ENCODE measurements at regions not wholly inside any gene's neighbourhood (a gene's known extent, or its start where the extent isn't known, plus 50 kb on each side); places are given as distances from the start of the nearest gene placed in this dataset.
"Not testable (repeated sequence)": the region's sequence is repeated elsewhere in the genome, so short reads cannot be mapped to it uniquely, and the experiment has no call there.

- DNase-seq = no peak
Observed at GRCh38 chr5:142259758-142260157, 65.1 kb downstream of the SPRY4 start.

- no peak for DNase-seq
Observed at GRCh38 chr5:142255831-142256230, 69.0 kb downstream of the SPRY4 start.

- DNase-seq = no peak
Observed at GRCh38 chr5:142254431-142254830, 70.4 kb downstream of the SPRY4 start.

GRCh38 chr5:142253938-142254337 lies 70.9 kb downstream of the SPRY4 start:
- DNase-seq = no peak

DNA sequence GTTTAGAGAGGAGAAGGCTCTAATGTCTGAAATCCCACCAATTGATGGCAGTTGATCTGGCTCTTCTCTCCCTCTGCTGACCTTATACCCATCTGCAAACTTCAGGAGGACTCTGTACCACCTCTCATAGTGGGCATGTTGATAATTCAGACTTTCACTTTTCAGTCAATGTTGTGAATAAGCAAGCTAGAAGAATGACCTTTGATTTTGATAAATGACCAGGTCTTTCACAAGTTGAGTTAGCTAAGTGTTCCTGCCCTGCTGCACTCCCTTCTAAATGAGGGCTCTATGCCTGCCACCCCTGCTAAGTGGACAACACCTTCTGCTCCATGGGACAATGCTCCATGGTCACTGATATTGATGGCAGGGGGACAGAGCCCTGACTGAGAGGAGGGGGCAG lies 74.7 kb downstream of the SPRY4 start:
- DNase-seq = no peak

DNA sequence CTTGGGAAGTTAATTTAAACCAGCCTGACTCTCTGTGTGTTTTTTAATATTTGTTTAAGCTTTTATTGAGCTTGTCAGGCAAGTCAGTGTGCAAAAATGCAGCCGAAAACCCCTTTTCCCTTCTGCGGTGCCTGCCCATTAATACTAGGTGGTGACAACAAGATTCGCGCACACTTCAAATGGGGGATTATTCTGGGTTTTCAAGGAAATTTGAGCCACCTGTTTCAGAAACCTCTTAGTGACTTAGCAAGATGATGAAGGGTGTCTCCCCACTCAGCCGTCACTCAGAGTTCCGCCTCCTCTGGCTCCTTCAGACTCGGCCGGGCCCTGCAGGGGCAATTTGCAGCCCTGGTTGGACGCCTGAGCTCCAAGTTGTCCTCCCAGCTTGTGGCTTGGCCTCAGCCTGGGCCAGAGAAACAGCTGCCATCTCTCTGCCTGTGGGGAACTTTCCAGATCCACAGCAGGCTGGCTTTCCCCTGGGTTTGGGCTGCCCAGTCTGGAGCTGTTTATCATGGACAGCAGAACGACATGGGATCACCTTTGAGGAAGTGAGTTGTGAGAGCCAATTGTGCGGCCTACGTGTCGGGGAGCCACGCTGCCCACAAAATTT lies 75.9 kb downstream of the SPRY4 start:
- peak; percentile 29 for DNase-seq

GRCh38 chr5:142246258-142246657 lies 78.6 kb downstream of the SPRY4 start:
- peak; percentile 76 for DNase-seq

- DNase-seq = no peak
Observed at GRCh38 chr5:142245786-142246185, 79.0 kb downstream of the SPRY4 start.

DNA sequence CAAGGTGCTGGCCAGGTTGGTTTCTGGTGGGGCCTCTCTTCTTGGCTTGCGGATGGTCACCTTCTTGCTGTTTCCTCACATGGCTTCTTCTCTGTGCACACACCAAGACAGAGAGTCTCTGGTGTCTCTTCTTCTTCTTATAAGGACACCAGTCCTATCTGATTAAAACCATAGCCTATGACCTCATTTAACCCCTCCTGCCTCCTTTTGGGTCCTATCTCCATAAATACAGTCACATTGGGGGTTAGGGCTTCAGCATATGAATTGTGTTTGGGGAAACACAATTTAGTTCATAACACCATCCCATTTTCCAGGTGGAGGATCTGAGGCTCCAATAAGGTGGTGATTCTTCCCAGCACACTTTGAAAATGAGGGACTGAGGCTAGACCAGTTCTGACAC lies 80.4 kb downstream of the SPRY4 start:
- DNase-seq = no peak

- DNase-seq = no peak
Observed at GRCh38 chr5:142242272-142242671, 82.5 kb downstream of the SPRY4 start.

DNA sequence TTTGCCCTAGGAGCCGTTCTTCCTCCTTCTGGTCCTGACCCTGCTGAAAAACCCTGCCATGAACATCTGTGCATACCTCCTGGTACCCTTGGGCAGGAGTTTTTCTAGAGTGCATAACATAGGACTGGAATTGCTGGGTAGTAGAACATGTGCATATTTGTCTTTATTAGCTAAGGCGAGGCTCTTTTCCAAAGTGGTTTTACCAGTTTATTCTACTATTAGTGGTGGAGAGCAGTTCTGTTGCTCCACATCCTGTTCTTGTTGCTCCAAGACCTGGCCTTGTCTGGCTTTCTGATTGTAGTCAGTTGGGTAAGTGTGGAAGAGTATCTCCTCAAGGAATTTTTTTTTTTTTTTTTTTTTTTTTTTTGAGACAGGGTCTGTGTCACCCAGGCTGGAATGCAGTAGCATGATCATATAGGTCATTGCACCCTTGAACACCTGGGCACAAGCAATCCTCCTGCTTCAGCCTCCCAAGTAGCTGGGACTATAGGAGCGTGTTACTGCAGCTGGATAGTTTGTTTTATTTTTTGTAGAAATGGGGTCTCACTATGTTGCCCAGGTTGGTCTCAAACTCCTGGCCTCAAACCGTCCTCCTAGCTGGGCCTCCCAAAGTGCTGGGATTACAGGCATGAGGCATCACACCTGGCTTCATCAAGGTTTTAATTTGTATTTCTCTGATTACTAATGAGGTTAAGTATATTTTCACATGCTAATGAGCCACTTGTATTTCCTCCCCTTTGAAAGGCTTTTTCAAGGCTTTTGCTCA lies 85.2 kb downstream of the SPRY4 start:
- DNase-seq = no peak

GRCh38 chr5:142237707-142238106 lies 87.1 kb downstream of the SPRY4 start:
- no peak for DNase-seq

DNA sequence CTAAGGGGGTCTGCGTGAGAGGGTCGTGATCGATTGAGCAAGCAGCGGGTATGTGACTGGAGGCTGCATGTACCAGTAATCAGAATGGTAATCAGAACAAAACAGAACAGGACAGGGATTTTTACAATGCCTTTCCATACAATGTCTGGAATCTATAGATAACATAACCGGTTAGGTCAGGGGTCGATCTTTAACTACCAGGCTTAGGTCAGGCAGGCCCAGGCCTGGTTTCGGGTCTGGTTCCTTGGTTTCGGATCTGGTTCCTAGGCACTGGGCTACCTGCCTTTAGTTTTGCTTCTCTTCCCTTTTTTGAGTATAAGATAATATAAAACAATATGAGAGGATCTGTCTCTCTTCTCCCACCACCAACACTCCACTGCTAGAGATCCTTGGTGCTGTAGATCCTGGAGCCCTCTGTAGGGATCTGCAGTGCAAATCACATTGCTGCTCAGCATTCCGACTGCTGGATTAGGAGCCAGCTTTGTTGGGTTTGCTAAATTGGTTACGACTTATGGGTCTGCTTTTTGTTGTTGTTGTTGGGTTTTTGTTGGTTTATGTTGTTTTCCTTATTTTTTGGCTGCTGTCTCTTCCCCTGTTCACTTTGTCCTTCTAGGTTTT lies 88.0 kb downstream of the SPRY4 start:
- not testable (repeated sequence) for DNase-seq

- no peak for DNase-seq
Observed at GRCh38 chr5:142235870-142236672, 88.8 kb downstream of the SPRY4 start.

- no peak for DNase-seq
Observed at GRCh38 chr5:142235050-142235797, 89.6 kb downstream of the SPRY4 start.

GRCh38 chr5:142233083-142234032 lies 91.5 kb downstream of the SPRY4 start:
- no peak for DNase-seq

- DNase-seq = not testable (repeated sequence)
Observed at GRCh38 chr5:142230949-142231348, 93.9 kb downstream of the SPRY4 start.

DNA sequence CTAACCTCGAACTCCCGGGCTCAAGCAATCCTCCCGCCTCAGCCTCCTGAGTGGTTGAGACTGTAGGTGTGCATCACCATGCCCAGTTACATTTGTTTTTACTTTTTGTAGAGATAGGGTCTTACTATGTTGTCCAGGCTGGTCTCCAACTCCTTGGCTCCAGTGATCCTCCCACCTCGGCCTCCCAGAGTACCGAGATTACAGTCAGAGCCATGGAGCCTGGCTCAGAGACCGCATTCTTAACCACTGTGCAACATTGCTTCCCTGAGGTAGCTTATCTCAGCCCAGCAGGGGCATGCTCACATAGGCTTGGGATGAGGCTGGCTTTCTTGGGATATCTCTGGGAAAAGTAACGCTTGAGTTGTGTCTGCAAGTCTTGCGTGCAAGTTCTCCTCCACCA lies 99.7 kb downstream of the SPRY4 start:
- DNase-seq = no peak

DNA sequence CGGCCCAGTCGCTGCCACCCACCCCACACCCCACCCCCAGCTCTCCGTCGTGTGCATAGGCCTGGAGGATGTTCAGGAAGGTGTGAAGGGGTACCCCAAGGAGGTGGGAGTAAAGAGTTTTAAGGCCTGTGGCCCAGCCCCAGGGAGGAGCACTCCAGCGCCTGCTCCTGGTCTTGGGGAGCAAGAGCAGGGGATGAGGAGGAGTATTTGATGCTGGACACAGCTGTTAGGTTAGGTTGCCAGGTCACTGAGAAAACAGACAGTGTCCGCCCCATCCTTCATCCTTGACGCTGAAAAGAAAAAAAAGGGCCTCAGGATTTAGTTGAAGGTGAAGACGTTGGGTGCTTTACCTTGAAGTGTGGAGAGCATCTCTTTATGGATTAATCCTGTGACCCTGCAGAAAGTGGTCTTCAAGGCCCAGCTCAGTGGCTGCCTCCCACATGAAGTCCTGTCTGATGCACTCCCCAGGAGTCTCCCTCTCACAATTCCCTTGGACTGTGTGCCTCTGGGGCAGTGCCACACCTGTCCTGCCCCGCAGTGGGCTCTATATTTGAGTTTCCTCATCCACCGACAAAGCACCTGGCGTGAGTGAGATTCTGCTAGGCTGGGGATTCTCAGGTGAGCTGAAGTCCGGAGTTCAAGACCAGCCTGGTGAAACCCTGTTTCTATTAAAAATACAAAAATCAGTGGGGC lies 101.8 kb downstream of the SPRY4 start:
- DNase-seq = no peak

GRCh38 chr5:142222225-142222865 lies 102.5 kb downstream of the SPRY4 start:
- DNase-seq = no peak
